C4-2B (cell line): ENCODE measurements at regions not wholly inside any gene's neighbourhood (a gene's known extent, or its start where the extent isn't known, plus 50 kb on each side); places are given as distances from the start of the nearest gene placed in this dataset.

ENCODE experiments used
- H3K27ac ChIP-seq: fragments of 450-650 bp; 2 replicates; pipeline ENCODE4 v1.5.1; 2017
- ZFX ChIP-seq: fragments of 450-650 bp; IDR thresholded peaks from 2 replicates; pipeline ENCODE4 v1.6.1; 2017
- TF ChIP-seq, protein P1 (sequence below): fragments of 450-650 bp; conservative IDR thresholded peaks from 2 replicates; pipeline ENCODE4 v1.5.1; 2017; ENCODE audit warnings: mild to moderate bottlenecking

DNA sequence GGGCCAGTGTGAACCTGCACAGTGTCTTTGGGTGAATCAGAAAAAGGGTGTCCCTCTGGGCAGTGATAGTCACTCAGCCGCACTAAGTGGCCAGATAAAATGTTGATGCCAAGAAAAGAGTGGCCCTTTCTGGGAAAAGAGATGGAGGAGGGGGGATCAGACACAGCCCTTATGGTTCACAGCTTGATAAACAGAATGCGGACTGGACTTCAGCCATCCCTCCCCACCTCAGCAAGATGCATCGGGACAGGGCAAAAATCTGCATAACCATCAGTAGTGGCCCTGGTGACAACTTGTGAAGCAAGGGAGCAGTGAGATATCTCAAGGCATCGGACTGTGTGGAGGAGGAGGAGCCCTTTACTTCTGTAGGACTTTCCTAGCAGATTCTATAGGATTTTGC lies 353.8 kb upstream of the PLXNA2 start:
- TF ChIP-seq, protein P1, sequence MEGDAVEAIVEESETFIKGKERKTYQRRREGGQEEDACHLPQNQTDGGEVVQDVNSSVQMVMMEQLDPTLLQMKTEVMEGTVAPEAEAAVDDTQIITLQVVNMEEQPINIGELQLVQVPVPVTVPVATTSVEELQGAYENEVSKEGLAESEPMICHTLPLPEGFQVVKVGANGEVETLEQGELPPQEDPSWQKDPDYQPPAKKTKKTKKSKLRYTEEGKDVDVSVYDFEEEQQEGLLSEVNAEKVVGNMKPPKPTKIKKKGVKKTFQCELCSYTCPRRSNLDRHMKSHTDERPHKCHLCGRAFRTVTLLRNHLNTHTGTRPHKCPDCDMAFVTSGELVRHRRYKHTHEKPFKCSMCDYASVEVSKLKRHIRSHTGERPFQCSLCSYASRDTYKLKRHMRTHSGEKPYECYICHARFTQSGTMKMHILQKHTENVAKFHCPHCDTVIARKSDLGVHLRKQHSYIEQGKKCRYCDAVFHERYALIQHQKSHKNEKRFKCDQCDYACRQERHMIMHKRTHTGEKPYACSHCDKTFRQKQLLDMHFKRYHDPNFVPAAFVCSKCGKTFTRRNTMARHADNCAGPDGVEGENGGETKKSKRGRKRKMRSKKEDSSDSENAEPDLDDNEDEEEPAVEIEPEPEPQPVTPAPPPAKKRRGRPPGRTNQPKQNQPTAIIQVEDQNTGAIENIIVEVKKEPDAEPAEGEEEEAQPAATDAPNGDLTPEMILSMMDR: no peak
- TF ChIP-seq ZFX: no peak

DNA sequence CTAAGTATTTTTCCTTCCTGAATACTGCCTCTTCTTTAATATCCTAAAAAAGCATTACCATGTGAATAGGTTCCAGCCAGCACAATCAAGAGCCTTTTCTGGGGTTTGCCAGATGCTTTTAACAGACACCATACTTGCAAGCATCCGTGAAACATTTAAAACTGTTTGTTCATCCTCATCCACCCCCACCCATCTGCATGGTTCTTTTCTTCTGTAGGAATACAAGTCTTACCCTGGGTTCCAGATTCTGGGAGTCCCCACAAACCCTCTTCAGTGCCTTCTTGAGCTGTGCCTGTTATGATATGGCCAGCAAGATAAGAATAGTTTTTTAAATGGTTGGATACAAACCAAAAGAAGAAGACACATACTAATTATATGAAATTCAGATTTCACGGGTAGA lies 354.9 kb upstream of the PLXNA2 start:
- no peak for TF ChIP-seq ZFX
- no peak overlapping the region for H3K27ac ChIP-seq

More for the DNA sequence above, 353.8 kb upstream of the PLXNA2 start:
- H3K27ac ChIP-seq: no peak overlapping the region

DNA sequence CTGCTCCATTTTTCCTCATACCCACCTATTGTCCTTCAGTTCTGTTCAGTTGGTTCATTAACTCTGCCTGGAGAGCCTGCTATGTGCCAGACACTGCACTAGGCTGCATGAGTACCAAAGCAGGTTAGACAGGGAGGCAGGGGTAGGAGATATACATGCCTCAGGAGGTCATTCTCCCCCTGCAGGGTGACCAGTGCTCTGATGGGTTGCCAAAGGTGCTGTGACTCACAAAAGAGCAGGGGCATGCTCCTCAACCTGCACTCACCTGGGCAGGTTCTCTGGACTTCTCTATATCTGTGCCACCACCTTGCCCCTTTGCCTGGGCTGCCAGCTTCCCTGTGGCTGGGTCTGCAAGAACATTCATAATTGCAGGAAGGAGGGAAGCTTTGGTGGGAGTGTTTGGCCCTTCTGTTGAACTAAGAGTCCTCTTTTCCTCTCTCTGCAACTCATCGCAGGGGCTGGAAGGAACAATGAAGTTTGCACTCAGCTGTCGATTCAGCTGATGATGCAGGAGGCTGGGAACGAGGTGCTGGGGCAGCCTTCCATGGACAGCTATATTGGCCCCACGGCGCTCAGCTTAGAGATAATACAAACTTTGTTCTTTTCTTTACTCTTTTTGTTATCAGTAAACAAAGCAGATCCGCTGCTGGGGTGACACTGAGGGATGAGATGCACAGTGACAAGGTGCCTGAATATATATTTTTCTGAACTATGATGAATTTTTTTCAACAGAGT lies 356.4 kb upstream of the PLXNA2 start:
- TF ChIP-seq, protein P1: no peak
- TF ChIP-seq ZFX: no peak
- no peak overlapping the region for H3K27ac ChIP-seq

DNA sequence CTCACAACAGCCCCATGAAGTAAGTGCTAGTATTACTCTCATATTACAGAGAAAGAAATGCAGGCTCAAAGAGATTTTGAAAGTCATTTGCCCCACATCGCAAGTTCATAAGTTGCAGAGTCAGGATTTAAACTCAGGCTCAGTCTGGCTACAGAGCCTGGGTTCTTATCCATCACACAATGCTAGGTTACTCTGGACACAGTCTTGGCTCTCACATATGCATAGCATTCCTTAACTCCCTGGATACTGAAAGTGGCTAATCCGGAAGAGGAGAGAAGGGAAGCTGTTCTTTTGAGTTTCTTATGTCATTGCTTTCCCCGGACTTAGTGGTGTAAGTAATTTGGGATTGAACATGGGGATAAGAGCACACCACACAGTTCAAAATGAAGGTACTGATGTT lies 357.4 kb upstream of the PLXNA2 start:
- H3K27ac ChIP-seq: no peak overlapping the region
- no peak for TF ChIP-seq ZFX
- TF ChIP-seq, protein P1: no peak

DNA sequence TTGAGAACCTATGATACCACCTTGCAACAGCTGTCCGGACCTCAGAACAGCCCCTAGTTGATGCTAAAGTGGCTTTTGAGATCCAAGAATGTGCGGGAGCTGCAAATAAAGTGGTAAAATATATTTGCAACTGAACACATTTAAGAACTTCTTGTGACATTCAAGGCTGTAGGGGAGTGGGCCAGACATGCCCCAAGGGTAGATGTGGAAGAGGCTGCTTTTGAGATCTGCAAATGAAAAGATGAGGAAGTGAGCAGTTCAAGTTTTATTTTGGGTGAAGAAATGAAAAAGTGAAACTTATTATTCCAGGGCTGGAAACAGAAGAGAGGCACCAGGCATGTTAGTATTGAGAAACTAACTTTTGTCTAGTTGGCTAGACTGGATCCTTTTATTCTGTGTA lies 359.5 kb upstream of the PLXNA2 start:
- no peak overlapping the region for H3K27ac ChIP-seq
- TF ChIP-seq, protein P1: no peak
- TF ChIP-seq ZFX: no peak

DNA sequence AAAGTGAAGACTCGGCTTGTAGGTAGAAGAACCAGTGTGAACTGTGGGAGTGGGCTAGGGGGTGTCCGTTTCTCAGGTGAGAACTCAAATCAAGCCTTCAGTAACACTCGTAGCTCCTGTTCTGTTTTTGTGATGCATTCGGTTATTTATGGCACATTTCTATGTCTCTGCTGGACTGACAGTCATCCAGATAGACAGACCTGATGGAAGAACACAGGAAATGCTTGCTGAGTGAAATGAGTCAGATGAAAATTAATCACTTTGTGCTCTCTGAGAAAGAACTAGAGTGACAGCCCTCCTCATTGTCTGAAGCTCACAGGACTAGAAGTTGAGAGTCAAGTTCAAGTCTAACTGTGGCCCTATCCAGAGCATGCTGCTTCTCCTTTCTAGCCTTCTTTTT lies 360.1 kb upstream of the PLXNA2 start:
- H3K27ac ChIP-seq: no peak overlapping the region
- TF ChIP-seq ZFX: no peak
- TF ChIP-seq, protein P1: no peak

DNA sequence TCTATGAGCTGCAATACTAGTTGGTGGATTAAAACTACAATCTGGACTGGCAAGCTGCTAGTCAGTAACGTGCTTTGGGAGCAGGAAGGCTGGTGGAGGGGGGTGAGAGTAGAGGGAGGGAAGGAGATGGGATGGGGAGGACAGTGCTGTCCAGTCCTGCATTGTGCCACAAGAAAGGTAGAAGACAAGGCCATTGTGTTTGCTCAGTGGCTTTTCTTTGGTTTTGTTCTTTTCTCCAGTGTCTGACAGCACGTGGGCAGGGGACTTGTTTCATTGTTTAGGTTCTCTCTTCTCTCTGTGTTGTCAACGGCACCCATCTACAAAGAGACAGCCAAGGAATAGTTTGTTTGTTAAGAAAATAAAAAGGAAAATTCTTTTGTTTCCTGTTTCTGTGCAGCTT lies 362.8 kb upstream of the PLXNA2 start:
- TF ChIP-seq, protein P1: no peak
- TF ChIP-seq ZFX: no peak
- no peak overlapping the region for H3K27ac ChIP-seq

DNA sequence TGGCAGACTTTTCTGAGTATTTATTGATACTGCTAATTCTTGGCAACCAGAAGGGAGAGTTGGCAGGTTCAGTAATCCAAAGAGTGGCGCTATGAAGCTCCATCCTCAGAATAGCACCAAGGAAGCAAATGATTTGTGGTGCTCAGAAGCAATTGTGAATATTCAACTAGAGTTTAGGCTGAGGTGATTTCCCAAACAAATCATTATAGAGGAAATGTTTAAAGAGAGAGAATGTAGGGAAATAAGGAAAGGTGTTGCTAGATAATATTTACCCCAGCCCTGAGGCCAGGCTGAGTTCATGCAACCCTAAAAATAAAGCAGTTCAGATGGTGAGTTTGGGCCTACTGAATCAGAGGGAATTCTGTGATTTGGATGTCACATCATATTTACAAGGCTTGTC lies 363.4 kb upstream of the PLXNA2 start:
- H3K27ac ChIP-seq: no peak overlapping the region
- TF ChIP-seq ZFX: no peak
- TF ChIP-seq, protein P1: no peak
